ENCODE measurements at regions not wholly inside any gene's neighbourhood (a gene's known extent, or its start where the extent isn't known, plus 50 kb on each side); places are given as distances from the start of the nearest gene placed in this dataset.
A peak's percentile ranks its signal among the peaks of the same experiment; 100 is the strongest.

DNA sequence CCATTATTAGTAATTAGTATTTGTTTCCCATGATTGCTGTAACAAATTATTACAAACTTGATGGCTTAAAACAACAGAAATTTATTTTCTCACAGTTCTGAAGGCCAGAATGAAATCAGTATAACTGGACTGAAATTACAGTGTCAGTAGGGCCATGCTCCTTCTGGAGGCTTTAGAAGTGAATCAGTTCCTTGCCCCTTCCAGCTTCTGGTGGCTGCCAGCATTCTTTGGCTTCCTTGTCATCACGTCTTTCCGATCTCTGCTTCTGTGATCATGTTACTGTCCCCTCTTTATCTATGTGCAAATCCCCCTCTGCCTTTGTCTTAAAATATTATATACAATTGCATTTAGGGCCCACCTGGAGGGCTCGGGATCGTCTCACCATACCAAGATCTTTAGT lies 92.0 kb downstream of the FOXB1 start:
- no peak for DNase-seq

DNA sequence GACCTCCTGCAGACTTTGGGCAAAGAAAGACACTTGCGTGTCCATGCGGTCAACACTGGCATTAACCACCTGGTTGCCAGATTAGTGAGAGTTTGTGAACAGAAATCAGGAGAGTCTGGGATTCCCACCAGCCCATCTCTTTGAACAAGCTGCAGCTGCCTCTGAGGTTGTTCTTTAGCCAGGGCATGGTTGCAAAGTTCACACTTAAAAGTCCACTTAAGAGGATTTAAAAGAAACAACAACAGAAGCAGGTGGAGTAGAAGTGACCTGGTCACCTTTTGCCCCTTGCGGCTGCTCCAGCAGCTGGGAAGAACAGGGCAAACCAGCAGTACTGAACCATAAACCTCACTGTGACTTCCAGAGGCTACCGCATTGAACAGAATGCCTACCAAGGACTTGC lies 97.3 kb downstream of the FOXB1 start:
- DNase-seq: no peak

DNA sequence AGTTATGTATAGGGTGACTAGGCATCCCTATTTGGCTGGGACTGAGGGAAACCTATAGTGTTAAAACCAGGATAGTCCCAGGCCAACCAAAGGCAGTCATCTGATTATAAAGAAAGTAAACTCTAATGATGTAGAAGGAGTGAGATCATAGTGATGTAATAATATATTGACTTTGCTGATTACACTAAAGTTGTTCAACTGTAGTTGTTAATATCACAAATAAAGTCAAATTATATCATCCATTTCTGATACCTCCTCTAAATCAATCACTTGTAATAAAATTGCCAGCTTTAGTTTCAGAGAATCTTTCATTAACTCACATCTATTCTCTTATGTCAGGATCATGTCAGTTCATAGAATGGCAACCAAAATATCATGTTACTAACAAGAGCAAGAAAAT lies 98.6 kb downstream of the FOXB1 start:
- DNase-seq: no peak

DNA sequence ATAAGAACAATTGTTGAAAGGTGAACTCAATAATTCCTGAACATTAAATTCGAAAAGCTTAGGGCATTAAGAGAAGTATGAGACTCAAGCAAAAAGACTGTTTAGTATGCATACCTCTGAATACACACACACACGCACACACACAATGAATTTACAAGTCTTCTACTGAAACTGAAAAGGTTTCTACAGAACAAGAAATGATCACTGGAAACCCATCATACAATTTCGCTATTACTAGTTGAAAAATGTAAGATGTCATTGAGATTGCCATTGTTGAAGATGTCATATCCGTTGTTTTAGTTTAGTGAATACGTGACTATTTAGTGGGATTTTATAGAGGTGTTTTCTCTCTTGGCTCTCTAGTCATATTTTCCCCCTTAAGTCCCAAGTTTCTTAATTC lies 106.8 kb downstream of the FOXB1 start:
- DNase-seq: no peak

DNA sequence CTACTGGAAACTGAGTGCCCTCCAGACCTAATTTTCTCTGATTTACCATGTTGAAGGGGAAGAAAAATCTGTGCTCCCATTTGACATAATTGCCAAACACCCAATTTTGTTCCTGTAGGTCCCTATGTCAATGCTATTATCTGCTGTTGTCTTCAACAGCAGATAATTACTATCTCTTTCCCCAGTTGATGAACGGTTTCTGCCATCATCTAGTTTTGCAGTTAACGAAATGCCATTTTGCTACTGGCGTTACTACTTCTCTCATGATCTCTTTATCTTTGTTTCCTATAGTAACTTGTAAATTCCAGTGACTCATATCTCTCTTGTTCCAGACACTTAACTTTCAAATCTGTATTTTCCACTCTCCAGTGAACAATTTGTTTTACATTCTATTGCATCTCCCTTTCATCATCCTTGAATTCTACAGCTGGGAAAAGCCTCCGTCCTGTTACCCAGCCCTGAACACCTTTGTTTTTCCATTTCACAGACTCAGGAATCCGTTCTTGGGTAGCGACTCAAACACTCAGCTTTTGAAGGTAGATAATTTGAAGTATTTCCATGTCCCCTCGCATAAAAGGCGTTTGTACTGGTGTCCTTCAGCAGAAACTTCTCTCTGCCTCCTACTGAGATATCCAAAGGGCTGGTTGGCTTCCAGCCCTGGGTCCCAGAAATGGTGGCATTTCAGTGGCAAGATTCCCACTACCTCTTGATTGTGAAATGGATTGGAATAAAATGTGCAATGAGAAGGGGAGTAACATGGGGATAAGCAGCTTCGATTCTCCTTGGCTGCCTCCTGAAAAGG lies 111.7 kb downstream of the FOXB1 start:
- DNase-seq: no peak

DNA sequence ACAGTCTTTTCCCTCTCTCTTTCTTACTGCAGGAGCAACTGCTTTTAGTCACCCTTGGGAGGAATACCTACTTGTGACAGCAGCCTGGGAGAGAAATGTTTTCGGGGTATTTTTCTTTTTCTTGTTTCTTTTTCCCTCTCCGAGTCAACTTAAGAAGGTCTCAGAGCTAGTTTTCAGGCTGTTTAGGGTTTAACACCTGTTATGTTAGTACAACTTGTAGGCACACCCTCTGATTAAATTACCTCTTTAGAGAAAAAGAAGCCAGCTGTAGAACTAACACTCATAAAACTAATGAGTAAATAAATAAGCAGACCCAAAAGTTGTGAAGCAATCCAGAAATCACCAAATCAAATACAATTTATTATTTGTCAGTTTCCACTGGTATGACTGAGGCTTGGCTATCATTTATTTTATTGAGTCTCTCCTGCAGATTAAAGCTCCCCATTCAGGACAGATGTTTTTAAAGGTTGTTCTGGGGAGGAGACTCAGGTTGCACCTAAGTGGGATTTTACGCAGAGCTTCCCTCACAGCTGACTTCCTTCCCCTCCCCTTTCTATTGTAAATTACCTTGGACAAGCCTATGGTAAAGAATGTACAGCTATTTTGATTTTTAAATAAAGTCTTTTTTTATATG lies 112.5 kb downstream of the FOXB1 start:
- DNase-seq: no peak

DNA sequence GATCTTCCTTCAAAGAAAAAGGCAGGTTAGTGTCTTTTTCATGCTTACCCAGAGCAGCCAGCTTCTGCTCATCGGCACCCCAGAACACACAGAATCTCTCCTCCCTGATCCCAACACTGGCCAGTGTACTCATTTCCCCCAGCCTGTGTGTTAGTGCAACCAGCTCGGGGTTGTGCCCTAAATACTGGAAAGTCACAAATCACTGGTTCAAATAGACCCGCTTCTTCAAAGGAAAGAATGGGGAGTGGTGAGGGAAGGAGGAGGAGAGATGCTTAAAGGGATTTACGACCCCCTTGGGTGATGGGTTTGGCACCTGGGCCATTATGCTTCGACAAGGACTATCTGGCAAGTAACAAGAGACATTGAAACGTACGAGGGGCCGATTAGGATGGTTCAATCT lies 114.0 kb downstream of the FOXB1 start:
- DNase-seq: peak; percentile 61

DNA sequence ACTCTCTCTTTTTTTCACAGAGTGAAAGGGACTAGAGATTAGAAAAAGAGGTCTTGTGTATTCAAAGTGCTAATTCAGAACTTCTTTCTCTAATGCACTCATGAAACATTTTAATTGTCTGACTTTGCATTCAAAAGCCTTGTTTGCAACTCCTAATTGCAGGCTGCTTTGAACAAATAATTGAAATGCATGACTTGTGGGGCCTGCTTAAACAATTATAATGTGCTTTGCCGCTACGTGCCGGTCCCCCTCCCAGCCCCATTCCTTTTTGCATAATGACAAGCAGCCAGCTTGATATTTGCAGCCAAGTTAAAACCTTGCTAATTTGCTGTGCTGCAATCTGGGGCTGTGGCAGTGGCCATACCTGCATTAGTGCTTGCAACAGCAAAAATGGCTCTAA lies 114.5 kb downstream of the FOXB1 start:
- peak; percentile 66 for DNase-seq

DNA sequence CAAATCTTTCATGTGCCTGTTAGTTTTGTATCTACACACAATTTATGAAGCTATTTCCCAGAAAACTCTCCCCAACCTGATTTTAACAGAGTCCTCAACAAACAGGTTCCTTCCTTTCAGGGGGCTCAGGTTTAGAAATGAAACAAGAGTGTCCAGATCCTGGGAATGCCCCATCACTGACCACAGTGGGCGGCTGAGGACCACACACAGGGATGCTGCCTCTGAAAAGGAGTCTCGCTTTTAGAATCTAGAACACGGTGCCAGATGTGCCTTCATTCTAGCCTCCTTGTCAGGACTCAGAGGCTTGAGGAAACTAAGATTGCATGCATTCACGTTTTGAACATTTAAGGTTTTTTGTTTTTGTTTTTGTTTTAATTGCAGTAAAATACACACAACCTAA lies 115.0 kb downstream of the FOXB1 start:
- DNase-seq: no peak

DNA sequence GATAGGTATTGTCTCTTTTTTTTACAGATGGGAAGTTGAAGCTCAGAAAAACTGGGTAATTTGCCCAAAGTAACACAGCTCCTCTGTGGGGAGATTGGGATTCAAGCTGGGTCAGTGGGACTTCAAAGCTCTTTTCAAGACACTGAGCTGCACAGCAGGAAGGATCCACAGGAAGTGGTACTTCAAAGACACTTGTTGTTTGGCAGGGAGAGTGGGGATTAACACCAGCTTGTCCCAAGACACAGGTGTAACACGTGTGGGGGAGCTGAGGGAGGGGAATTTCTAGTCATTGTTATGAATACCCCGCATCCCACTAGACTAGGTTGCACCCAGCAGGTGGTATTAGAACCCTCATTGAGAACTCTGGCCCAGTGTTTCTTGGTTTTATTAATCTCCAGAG lies 116.0 kb downstream of the FOXB1 start:
- DNase-seq: no peak

DNA sequence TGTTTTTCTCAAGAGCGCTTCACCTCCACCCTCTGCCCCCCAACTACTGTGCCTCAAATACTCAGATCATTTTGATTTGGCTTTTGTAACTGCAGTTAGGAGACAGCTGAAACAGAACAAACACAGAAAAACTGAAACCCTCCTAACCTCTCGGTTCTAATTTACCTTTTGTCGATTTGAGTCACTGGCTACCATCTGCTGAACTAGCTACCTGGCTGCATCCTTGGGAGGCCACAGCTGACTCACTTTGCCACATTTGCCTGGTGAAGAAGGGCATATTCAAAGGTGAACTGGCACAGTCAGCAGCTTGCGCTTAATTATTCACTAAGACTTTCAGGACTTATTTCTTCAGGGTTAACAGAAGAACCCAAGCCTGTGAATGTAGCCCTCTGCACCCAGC lies 117.7 kb downstream of the FOXB1 start:
- no peak for DNase-seq

DNA sequence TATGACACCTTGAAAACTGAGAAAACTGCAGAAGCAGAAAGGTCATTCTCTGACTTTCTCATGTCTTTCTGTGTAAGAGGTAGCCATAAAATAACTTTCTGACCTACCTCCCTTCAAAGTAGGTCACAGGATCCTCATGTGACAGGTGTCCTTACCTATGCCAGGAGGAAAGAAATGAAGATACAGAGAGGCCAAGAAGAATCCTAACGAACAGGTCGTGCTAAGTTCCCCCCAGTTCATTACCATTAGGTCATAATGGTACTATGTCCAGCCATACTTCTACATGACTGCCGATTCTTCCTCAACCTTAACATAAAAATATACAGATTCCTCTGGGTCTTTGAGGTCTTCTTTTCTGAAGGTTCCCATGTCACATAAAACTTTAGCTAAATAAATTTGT lies 118.6 kb downstream of the FOXB1 start:
- no peak for DNase-seq

DNA sequence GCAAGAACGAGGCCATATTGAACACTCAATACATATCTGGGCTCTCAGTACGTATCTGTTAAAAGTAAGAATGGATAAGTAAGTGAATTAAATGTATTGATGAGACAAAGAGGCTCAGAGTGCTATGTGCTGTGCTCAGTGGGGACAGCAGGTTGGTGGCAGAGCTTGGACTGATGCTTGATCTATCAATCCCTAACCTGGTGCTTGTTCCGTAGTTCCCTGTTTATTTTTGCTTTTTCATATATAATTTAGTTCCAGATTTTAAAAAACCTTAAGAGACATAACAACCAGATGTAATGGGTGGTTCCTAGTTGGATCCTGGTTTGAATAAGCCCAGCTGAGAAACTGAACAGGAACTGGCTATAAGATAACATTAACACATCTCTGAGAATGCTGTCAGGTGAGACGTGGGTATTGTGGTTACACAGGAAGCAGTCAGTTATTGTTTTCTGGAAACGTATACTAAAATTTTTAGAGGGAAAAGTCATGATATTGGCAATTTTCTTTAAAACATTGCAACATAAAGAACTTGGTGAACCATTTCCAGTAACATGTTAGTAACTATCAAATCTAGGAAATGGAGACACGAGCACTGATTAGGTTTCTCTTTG lies 120.5 kb downstream of the FOXB1 start:
- DNase-seq: no peak

DNA sequence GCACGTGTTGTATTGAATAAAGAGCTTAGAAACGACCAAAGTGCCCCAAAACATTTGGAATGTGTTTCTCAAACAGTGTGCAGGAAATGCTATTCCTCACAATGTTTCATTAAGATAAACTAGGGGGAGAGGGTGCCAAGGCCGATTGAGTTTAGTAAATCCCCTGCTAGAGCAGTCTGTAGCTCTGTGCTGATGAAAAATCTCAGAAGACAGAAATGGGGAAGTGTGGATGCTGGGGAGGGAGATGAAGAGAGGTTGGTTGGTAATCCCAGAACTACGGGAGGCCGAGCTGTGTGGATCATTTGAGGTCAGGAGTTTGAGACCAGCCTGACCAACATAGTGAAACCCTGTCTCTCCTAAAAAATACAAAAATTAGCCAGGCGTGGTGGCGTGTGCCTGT lies 121.2 kb downstream of the FOXB1 start:
- DNase-seq: no peak

DNA sequence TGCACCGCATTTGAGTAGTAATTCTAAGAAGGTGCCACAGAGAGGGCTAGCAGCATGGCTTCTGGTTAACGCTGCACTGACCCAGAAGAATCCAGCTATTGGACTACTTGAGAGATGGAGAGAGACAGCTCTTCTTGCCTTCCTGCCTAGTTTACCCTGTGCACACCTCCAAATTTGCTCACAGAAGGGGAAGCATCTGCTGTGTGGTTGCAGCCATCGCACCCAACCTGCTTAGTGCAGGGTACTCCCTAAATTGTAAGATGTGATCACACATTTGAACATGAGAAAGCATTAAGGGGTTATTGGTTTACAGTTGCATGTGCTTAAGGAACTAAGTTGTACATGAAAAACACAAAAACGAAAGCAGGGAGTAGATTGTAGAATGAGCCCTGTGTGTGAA lies 122.1 kb downstream of the FOXB1 start:
- DNase-seq: no peak

DNA sequence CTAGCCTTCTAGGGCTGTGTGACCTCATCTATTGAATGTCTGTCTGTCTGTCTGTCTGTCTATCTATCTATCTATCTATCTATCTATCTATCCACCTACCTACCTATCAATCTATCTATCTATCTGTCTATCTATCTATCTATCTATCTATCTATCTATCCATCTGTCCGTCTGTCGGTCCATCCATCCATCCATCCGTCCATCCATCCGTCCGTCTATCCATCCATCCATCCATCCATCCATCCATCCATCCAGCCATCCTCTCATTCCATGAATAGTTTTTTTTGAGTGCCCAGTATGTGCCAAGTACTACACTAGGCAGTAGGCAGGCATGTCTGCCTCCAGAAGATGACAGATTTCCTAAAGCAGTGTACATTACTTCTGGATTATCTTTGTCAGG lies 122.5 kb downstream of the FOXB1 start:
- DNase-seq: no peak

DNA sequence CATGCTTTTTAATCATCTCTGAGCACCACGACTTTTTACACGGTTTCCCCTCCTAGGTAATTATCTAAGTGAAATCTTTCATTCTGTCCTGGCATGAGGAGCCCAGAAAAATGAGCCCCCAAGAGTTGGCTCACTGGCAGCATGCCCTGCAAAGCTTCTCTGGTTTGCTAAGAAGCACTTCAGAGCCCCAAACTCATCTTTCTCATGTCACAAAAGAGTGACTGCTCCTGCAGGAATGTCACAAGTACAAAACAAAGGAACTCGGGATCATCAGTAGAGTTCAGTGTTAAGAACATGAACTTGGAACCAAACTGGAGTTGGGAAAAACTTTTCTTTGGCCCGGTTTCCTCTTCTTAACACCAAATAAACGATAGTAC lies 123.9 kb downstream of the FOXB1 start:
- DNase-seq: no peak

DNA sequence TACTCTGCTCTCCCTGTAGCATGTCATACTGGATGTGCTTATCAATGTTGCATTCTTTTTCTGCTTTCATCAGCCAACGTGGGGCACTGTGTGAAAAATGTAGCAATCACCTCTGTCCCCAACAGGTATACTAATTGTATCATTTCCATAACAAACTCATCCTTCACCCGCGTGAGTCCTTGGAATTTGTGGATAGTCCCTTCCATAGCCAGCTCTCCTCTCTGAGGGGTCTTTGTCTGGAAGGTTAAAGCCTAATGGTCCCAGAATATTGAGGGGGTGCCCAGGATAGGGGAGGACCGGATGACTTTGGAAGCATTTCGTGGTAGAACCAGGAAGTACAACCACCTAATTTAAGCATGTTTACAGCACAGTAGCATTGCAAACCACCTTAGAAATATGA lies 124.6 kb downstream of the FOXB1 start:
- DNase-seq: no peak

DNA sequence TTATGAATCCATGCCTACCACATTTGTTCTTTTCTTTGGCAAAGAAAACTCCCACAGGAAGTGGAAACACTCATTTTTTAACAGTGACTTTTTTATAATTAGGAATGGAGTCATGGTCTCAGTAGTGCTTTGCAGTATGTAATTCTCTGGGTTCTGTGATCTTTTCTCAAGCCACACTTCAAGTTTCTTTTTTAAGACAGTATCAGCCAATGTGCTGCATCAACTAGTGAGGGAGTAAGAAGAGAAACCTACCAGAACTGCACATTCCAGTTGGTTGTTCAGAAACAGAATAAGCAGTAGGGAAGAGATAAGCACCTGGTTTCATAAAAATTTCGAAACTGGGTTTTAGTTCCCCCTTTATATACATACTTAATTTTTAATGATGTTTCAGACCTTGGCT lies 126.3 kb downstream of the FOXB1 start:
- no peak for DNase-seq

DNA sequence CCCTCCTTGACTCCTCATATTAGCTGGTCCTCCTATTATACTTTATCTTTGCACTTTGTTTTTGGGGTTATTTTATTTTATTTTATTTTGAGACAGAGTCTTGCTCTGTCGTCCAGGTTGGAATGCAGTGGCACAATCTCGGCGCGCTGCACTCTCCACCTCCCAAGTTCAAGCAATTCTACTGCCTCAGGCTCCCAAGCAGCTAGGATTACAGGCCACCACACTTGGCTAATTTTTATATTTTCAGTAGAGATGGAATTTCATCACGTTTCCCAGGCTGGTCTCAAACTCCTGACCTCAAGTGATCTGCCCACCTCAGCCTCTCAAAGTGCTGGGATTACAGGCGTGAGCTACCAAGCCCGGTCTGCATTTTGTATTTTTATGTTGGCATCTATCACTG lies 126.7 kb downstream of the FOXB1 start:
- DNase-seq: no peak

DNA sequence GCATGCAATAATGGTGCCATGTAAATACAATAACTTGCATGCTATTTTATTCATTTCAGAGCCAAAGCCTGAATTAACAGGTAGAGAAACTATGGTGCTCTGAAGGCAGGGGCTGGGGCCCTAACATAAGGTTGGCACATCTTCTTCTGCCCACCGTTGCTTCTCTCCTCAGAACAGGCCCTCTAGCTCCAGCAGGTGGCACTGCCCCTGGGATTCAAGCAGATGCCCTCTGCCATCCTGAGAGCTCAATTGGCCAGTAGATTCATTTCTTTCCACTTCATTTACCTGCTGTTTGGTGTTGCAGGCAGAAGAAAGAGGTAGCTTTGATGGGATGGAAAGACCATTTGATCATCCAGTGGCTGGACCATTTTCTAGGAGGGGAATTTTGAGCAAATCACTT lies 130.5 kb downstream of the FOXB1 start:
- peak; percentile 12 for DNase-seq

DNA sequence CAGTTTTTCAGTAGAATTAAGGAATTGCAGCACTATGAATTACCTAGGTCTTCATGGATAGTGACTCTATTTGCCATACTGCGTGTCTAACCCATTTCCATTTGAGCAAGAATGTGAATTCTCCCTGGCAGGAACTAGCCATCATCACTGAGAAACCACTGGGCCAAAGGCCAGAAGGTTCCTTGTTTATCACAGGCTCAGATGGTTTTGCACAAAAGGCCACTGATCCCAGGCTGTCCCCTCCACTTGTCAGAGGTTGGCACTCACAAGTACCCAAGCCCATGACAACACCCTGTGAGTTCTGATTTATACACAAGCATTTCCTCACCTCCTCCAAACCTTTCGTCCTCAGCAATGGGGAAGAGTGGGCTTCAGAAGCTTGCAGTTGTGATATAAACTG lies 131.8 kb downstream of the FOXB1 start:
- DNase-seq: no peak

DNA sequence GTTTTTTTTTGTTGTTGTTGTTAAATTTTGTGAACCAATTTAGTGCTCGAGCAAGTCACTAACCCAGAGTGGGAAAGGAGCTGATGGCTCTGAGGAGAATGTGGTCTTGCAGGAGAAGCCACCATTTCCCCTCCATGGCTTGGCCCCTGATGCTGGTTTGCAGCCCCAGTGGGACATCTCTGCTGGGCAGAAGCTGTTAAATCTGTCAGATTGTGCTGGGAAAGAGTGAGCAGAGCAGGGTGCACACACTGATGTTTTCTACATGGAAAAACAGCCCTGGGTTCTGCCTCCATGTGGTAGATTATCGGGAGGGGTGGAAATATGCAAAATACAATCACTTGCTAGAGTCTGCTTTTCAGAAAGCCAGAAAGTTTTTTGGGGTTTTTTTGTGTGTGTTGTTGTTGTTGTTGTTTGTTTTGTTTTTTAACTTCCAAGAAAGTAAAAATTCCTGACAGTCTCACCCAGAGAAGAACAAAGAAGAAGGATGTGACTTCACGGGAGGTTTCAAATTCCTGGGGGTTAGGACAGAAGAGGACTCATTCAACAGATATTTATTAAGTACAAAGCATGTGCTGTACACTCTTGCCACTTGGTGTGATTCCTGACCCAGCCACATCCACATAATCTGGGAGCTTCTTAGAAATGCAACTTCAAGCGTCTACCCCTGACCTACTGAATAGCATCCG lies 133.7 kb downstream of the FOXB1 start:
- no peak for DNase-seq

DNA sequence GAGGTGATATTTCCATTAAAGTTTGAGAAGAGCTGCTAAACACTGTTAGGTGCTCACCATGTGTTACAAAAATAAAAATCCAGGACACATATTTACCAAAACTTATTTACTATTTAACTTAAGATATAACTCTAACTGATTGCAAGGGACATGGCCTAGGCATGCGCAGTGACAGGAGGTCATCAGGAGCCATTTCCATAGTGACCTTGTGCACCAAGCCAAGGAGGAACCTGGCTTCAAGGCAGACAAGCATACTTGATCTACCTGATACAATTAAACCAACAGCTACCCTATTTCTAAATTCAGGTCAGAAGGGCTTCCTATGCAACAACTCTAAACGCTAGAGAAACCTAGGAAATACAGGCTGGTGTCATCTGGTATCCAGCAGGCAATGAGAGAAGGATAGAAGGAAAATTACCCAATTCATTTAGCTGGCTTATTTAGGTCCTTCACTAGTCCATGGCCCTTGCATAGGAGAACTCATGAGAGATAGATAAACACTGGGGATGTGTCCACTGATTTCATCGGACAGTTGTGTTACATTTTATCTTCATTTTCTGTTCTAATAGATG lies 134.4 kb downstream of the FOXB1 start:
- no peak for DNase-seq

Measured in NCI-H1105 (cell line).